ENCODE measurements at regions not wholly inside any gene's neighbourhood (a gene's known extent, or its start where the extent isn't known, plus 50 kb on each side); places are given as distances from the start of the nearest gene placed in this dataset.

DNA sequence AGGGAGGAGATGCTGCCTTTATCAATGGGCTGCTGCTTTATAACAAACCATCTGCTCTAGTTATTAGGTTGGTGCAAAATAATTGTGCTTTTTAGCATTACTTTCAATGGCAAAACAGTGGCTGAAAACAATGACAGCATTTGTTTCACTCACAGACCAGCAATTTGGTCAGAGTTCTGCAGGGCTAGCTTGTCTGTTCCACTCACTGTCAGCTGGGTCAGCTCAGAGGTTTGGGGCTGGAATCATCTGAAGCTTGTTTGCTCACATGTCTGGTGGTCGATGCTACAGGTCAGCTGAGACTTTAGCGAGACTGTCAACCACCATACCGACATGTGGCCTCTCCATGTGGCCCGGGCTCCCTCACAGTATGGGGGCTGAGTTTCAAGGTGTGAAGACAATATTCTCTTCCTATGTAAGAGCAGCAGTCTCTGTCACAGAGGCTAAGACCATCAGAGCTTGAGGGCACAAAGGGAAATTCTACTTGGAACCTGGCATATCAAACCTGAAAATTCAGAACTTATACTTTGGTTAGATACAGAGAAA is 81.3 kb upstream of the LIMCH1 start:
- Histone ChIP-seq H3K9ac (replicated peaks in 1 of 4; ENCODE audit: extremely low read depth in 1 of 4, low read depth in 3 of 4, low read length in 3 of 4) (no peak overlapping the region), H4K8ac (ENCODE audit: extremely low read depth, insufficient read depth, low read length) (no peak overlapping the region), H2BK12ac (ENCODE audit: low read depth, low read length) (no peak overlapping the region), H3K56ac (replicated peaks; ENCODE audit: insufficient read length, low read depth, low read length) (no peak overlapping the region), H3K4me1 (replicated peaks in 1 of 4; ENCODE audit: control insufficient read depth in 3 of 4, insufficient read depth in 4 of 4, low read length in 3 of 4) (peaks cover 0 to 12% (median 8%) of the 10 kb centered on the region in 4 experiments; a peak in 5 of 7 replicates), H3K9me3 (ENCODE audit: insufficient read depth in 2 of 2, low read depth in 1 of 2, low read length in 1 of 2) (no peaks in the 10 kb centered on the region), H3K36me3 (ENCODE audit: control insufficient read depth in 2 of 4, insufficient read depth in 4 of 4, low read length in 3 of 4) (no peaks in the 10 kb centered on the region), H4K5ac (ENCODE audit: insufficient read length, low read depth, low read length) (no peak overlapping the region), H3K23ac (ENCODE audit: insufficient read length) (no peak overlapping the region), H3K79me1 (ENCODE audit: low read depth, low read length) (no peaks in the 10 kb centered on the region), H3K27me3 (replicated peaks in 1 of 4; ENCODE audit: control insufficient read depth in 3 of 4, extremely low read depth in 1 of 4, insufficient read depth in 3 of 4, low read length in 3 of 4) (no peaks in the 10 kb centered on the region), H2AFZ (ENCODE audit: low read length) (no peak overlapping the region), H3K14ac (ENCODE audit: insufficient read length) (no peak overlapping the region), H4K20me1 (replicated peaks in 1 of 2; ENCODE audit: control insufficient read depth in 1 of 2, insufficient read depth in 2 of 2, low read length in 2 of 2) (no peaks in the 10 kb centered on the region), H4K91ac (replicated peaks; ENCODE audit: insufficient read length, low read length) (no peak overlapping the region), H3K4me3 (ENCODE audit: extremely low read depth in 1 of 4, insufficient read depth in 2 of 4, low read depth in 3 of 4, low read length in 4 of 4) (no peak overlapping the region), H2BK120ac (replicated peaks; ENCODE audit: low read depth, low read length) (peak overlapping the region; percentile 48), H3K23me2 (ENCODE audit: low read depth, low read length) (no peaks in the 10 kb centered on the region), H3K18ac (ENCODE audit: extremely low read depth, low read length) (no peak overlapping the region), H2BK15ac (ENCODE audit: low read length) (no peak overlapping the region), H3K4ac (replicated peaks; ENCODE audit: insufficient read length, low read depth, low read length) (no peak overlapping the region), H3K79me2 (ENCODE audit: control insufficient read depth in 1 of 2, insufficient read depth in 2 of 2, low read length in 2 of 2) (no peaks in the 10 kb centered on the region), H2BK5ac (ENCODE audit: low read depth, low read length) (no peak overlapping the region), H2AK5ac (ENCODE audit: low read depth, low read length) (no peak overlapping the region), H3K4me2 (ENCODE audit: insufficient read depth in 1 of 2, low read depth in 2 of 2, low read length in 2 of 2) (no peak overlapping the region), H3K27ac (ENCODE audit: low read depth, low read length) (no peak overlapping the region), H2BK20ac (ENCODE audit: low read length) (no peak overlapping the region)
- no peak for FAIRE-seq
- DNase-seq (ENCODE audit: low read depth in 1 of 2, low spot score in 2 of 2) = no peak
- CTCF ChIA-PET (ENCODE audit: partially characterized antibody) = interaction anchor here (0.8 to 1.7 kb wide), 3 partner anchors 10 to 88 kb away, joined by 3 read pairs; no protein-coding TSS in a partner anchor
- POLR2A ChIA-PET (ENCODE audit: partially characterized antibody) = interaction anchor here (1.5 kb wide), 1 partner anchor 19 kb away, joined by 3 read pairs; no protein-coding TSS in a partner anchor
- 90% methylated on average over 4 of the region's 4 CpGs; no CpG with 5 or more reads in 1 of the 2 experiments for WGBS, 2 experiments (ENCODE audit: extremely low coverage in 1 of 2, insufficient coverage in 1 of 2, insufficient read length in 1 of 2, insufficient replicate concordance in 2 of 2, low coverage in 1 of 2, low lambda C conversion rate in 2 of 2, missing lambda C conversion rate in 1 of 2)
- TF ChIP-seq, protein P1, sequence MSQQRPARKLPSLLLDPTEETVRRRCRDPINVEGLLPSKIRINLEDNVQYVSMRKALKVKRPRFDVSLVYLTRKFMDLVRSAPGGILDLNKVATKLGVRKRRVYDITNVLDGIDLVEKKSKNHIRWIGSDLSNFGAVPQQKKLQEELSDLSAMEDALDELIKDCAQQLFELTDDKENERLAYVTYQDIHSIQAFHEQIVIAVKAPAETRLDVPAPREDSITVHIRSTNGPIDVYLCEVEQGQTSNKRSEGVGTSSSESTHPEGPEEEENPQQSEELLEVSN (IDR thresholded peaks at IDR 0.05) = peak; percentile 80
- TF ChIP-seq, protein P2, sequence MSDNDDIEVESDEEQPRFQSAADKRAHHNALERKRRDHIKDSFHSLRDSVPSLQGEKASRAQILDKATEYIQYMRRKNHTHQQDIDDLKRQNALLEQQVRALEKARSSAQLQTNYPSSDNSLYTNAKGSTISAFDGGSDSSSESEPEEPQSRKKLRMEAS (IDR thresholded peaks at IDR 0.05) = peak; percentile 90
